Mucosa of stomach (tissue), 1 donor: ENCODE measurements at regions not wholly inside any gene's neighbourhood (a gene's known extent, or its start where the extent isn't known, plus 50 kb on each side); places are given as distances from the start of the nearest gene placed in this dataset.
"Not testable (repeated sequence)": the region's sequence is repeated elsewhere in the genome, so short reads cannot be mapped to it uniquely, and the experiment has no call there.

Experiments used
- H3K27me3 ChIP-seq: one replicate; pipeline ENCODE4 v1.7.0; 2013; ENCODE audit warnings: mild to moderate bottlenecking, low read length; ENCODE audit not compliant: control insufficient read depth, insufficient read depth
- H3K36me3 ChIP-seq: one replicate; pipeline ENCODE4 v1.7.0; 2013; ENCODE audit warnings: low read length; ENCODE audit not compliant: control insufficient read depth, insufficient read depth
- H3K4me1 ChIP-seq: one replicate; pipeline ENCODE4 v1.7.0; 2013; ENCODE audit warnings: mild to moderate bottlenecking, low read length; ENCODE audit not compliant: control insufficient read depth, insufficient read depth
- H3K4me3 ChIP-seq: one replicate; pipeline ENCODE4 v1.7.0; 2013; ENCODE audit warnings: low read length
- H3K9ac ChIP-seq: one replicate; pipeline ENCODE4 v1.7.0; 2013; ENCODE audit warnings: mild to moderate bottlenecking, low read length, moderate library complexity
- H3K9me3 ChIP-seq: one replicate; pipeline ENCODE4 v1.7.0; 2013; ENCODE audit warnings: mild to moderate bottlenecking, low read length, moderate library complexity; ENCODE audit not compliant: control insufficient read depth
- donor health status: Pancreatic carcinoma.

GRCh38 chr3:69642606-69643005, 96.7 kb upstream of the MITF start:
- H3K4me3 ChIP-seq, result no peak overlapping the region
- H3K27me3 ChIP-seq, result no peaks in the 10 kb centered on the region
- H3K9me3 ChIP-seq, result no peaks in the 10 kb centered on the region
- no peaks in the 10 kb centered on the region for H3K4me1 ChIP-seq
- no peaks in the 10 kb centered on the region for H3K36me3 ChIP-seq
- no peak overlapping the region for H3K9ac ChIP-seq

GRCh38 chr3:69639851-69640250, 99.4 kb upstream of the MITF start:
- Histone ChIP-seq H3K9ac (no peak overlapping the region), H3K36me3 (no peaks in the 10 kb centered on the region), H3K4me1 (no peaks in the 10 kb centered on the region), H3K27me3 (no peaks in the 10 kb centered on the region), H3K9me3 (no peaks in the 10 kb centered on the region), H3K4me3 (no peak overlapping the region)

GRCh38 chr3:69628951-69629350, 110.3 kb upstream of the MITF start:
- Histone ChIP-seq H3K9me3 (no peaks in the 10 kb centered on the region), H3K27me3 (no peaks in the 10 kb centered on the region)

GRCh38 chr3:69613286-69613685, 126.0 kb upstream of the MITF start:
- no peaks in the 10 kb centered on the region for H3K4me1 ChIP-seq
- H3K4me3 ChIP-seq, result no peak overlapping the region
- no peaks in the 10 kb centered on the region for H3K36me3 ChIP-seq
- no peak overlapping the region for H3K9ac ChIP-seq
- H3K27me3 ChIP-seq, result no peaks in the 10 kb centered on the region
- no peaks in the 10 kb centered on the region for H3K9me3 ChIP-seq

More at GRCh38 chr3:69628951-69629350, 110.3 kb upstream of the MITF start:
- H3K9ac ChIP-seq, result no peak overlapping the region
- no peak overlapping the region for H3K4me3 ChIP-seq
- no peaks in the 10 kb centered on the region for H3K36me3 ChIP-seq
- no peaks in the 10 kb centered on the region for H3K4me1 ChIP-seq

GRCh38 chr3:69612791-69613190, 126.5 kb upstream of the MITF start:
- no peaks in the 10 kb centered on the region for H3K9me3 ChIP-seq
- H3K27me3 ChIP-seq, result no peaks in the 10 kb centered on the region
- H3K36me3 ChIP-seq, result no peaks in the 10 kb centered on the region
- no peak overlapping the region for H3K4me3 ChIP-seq
- H3K9ac ChIP-seq, result no peak overlapping the region
- H3K4me1 ChIP-seq, result no peaks in the 10 kb centered on the region

GRCh38 chr3:69609566-69609965, 129.7 kb upstream of the MITF start:
- not testable (repeated sequence) for H3K4me1 ChIP-seq, H3K36me3 ChIP-seq, H3K4me3 ChIP-seq, H3K9ac ChIP-seq, H3K27me3 ChIP-seq, H3K9me3 ChIP-seq

- H3K9me3 ChIP-seq, result no peaks in the 10 kb centered on the region
- H3K36me3 ChIP-seq, result no peaks in the 10 kb centered on the region
- H3K9ac ChIP-seq, result no peak overlapping the region
- no peaks in the 10 kb centered on the region for H3K27me3 ChIP-seq
- H3K4me1 ChIP-seq, result no peaks in the 10 kb centered on the region
- no peak overlapping the region for H3K4me3 ChIP-seq
Measured at GRCh38 chr3:69607466-69608305, 131.6 kb upstream of the MITF start.

- no peaks in the 10 kb centered on the region for H3K4me1 ChIP-seq
- no peaks in the 10 kb centered on the region for H3K9me3 ChIP-seq
- no peaks in the 10 kb centered on the region for H3K36me3 ChIP-seq
- H3K27me3 ChIP-seq, result no peaks in the 10 kb centered on the region
- no peak overlapping the region for H3K9ac ChIP-seq
- no peak overlapping the region for H3K4me3 ChIP-seq
Measured at GRCh38 chr3:69605867-69606266, 133.4 kb upstream of the MITF start.

GRCh38 chr3:69604735-69605450, 134.4 kb upstream of the MITF start:
- Histone ChIP-seq H3K9me3 (no peaks in the 10 kb centered on the region), H3K36me3 (no peaks in the 10 kb centered on the region), H3K4me3 (no peak overlapping the region), H3K4me1 (no peaks in the 10 kb centered on the region), H3K9ac (no peak overlapping the region), H3K27me3 (no peaks in the 10 kb centered on the region)

- H3K27me3 ChIP-seq, result no peaks in the 10 kb centered on the region
- no peaks in the 10 kb centered on the region for H3K36me3 ChIP-seq
- H3K4me1 ChIP-seq, result no peaks in the 10 kb centered on the region
- H3K9me3 ChIP-seq, result no peaks in the 10 kb centered on the region
- H3K9ac ChIP-seq, result no peak overlapping the region
- H3K4me3 ChIP-seq, result no peak overlapping the region
Measured at GRCh38 chr3:69602112-69602511, 137.2 kb upstream of the MITF start.

- no peak overlapping the region for H3K9ac ChIP-seq
- H3K4me3 ChIP-seq, result no peak overlapping the region
- no peaks in the 10 kb centered on the region for H3K4me1 ChIP-seq
- no peaks in the 10 kb centered on the region for H3K27me3 ChIP-seq
- no peaks in the 10 kb centered on the region for H3K36me3 ChIP-seq
- no peaks in the 10 kb centered on the region for H3K9me3 ChIP-seq
Measured at GRCh38 chr3:69594286-69594685, 145.0 kb upstream of the MITF start.

- no peaks in the 10 kb centered on the region for H3K9me3 ChIP-seq
- H3K9ac ChIP-seq, result no peak overlapping the region
- H3K4me3 ChIP-seq, result no peak overlapping the region
- H3K27me3 ChIP-seq, result no peaks in the 10 kb centered on the region
- no peaks in the 10 kb centered on the region for H3K36me3 ChIP-seq
- H3K4me1 ChIP-seq, result no peaks in the 10 kb centered on the region
Measured at GRCh38 chr3:69591164-69591736, 148.0 kb upstream of the MITF start.
